Adrenal gland (tissue), 5 donors: ENCODE measurements at regions not wholly inside any gene's neighbourhood (a gene's known extent, or its start where the extent isn't known, plus 50 kb on each side); places are given as distances from the start of the nearest gene placed in this dataset.

Source experiments
- CTCF ChIP-seq, 6 experiments: fragments of 450-650 bp in 4 of 6; fragments of 200-600 bp in 2 of 6; sonication (generic) in 1 of 6; IDR thresholded peaks; 1 replicate in 5 of 6; 2 replicates in 1 of 6; pipeline versions ENCODE4 v1.5.1 to v1.8.0; 2016 to 2021; ENCODE audit warnings: antibody characterized with exemption in 6 of 6, mild to moderate bottlenecking in 2 of 6, moderate library complexity in 1 of 6
- POLR2A ChIP-seq, 2 donors: fragments of 450-650 bp; IDR thresholded peaks; one replicate each; pipeline ENCODE4 v1.6.1; 2017; ENCODE audit warnings: antibody characterized with exemption in 2 of 2, mild to moderate bottlenecking in 2 of 2, moderate library complexity in 1 of 2
- donor health status: DM: no; HTN: no; CAD: no.

DNA sequence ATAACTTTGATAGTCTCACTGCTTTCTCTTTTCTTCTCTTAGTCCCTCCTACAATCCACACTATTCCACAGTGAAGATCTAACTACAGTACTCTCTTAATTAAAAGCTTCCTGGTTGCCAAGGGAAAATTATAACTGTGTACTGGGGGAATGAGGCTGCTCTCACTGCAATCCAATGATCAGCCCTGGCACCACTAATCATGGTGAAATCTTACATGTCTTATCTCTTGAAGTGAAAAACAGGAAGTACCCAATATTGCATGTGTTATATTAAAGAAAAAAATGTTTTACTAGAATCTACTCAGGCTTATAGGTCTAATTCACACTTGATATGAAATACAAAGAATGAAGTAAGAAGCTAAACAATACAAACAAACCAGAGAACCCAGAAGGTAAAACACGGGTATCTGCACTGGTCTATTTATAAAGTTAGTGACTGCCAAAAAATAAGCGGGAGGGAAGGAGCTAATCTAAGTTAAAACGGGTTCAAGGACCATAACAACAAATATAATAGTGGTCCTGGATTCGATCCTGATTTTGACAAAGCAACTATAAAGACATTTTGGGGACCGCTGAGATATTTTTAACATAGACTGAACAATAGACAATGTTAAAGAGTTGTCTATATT is 57.5 kb downstream of the RGS2 start:
- TF ChIP-seq CTCF (IDR thresholded peaks at IDR 0.05): no peak
- TF ChIP-seq POLR2A (IDR thresholded peaks at IDR 0.05): no peak
